ENCODE measurements at regions not wholly inside any gene's neighbourhood (a gene's known extent, or its start where the extent isn't known, plus 50 kb on each side); places are given as distances from the start of the nearest gene placed in this dataset.

- no peak for TF ChIP-seq CTCF (IDR thresholded peaks at IDR 0.05)
- TF ChIP-seq POLR2A (IDR thresholded peaks at IDR 0.05) = no peak
Observed at GRCh38 chr14:81682134-81682533, 148.5 kb upstream of the SEL1L start.
